ENCODE measurements at regions not wholly inside any gene's neighbourhood (a gene's known extent, or its start where the extent isn't known, plus 50 kb on each side); places are given as distances from the start of the nearest gene placed in this dataset.

GRCh38 chr1:95518310-95518709 is 284.3 kb downstream of the RWDD3 start:
- TF ChIP-seq EZH2phosphoT487 (conservative IDR thresholded peaks at IDR 0.05; ENCODE audit: low read length) (no peak), CTCF (IDR thresholded peaks at IDR 0.05; ENCODE audit: insufficient read depth, low read length, poor library complexity, severe bottlenecking) (no peak)
